ENCODE measurements at regions not wholly inside any gene's neighbourhood (a gene's known extent, or its start where the extent isn't known, plus 50 kb on each side); places are given as distances from the start of the nearest gene placed in this dataset.

DNA sequence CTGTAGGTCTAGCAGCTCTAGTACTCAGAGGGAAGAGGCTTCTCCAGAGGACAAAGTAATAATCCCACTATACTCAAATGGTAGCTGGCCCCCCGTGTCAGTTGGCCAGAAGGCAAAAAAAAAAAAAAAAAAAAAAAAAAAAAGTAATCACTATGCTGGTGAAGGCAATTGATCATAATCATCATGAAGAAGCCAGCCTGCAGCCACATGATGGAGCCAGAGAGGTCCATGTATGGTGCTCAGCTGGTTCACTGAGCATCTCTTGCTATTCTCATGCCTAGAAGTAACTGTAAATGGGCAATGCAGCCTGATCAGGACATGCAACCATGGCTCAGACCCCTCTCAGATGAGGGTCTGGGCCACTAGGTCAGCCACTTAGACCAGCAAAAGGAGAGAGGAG, 378.8 kb downstream of the MED13L start:
- Histone ChIP-seq H3K9me3 (peaks cover 4% of the 10 kb centered on the region), H3K4me1 (ENCODE audit: control insufficient read depth in 1 of 2, low read depth in 2 of 2) (no peaks in the 10 kb centered on the region), H3K27me3 (replicated peaks; ENCODE audit: insufficient read depth) (no peaks in the 10 kb centered on the region), H3K36me3 (no peaks in the 10 kb centered on the region), H3K27ac (no peak overlapping the region), H3K4me3 (no peak overlapping the region)
- TF ChIP-seq, protein P1, sequence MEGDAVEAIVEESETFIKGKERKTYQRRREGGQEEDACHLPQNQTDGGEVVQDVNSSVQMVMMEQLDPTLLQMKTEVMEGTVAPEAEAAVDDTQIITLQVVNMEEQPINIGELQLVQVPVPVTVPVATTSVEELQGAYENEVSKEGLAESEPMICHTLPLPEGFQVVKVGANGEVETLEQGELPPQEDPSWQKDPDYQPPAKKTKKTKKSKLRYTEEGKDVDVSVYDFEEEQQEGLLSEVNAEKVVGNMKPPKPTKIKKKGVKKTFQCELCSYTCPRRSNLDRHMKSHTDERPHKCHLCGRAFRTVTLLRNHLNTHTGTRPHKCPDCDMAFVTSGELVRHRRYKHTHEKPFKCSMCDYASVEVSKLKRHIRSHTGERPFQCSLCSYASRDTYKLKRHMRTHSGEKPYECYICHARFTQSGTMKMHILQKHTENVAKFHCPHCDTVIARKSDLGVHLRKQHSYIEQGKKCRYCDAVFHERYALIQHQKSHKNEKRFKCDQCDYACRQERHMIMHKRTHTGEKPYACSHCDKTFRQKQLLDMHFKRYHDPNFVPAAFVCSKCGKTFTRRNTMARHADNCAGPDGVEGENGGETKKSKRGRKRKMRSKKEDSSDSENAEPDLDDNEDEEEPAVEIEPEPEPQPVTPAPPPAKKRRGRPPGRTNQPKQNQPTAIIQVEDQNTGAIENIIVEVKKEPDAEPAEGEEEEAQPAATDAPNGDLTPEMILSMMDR (IDR thresholded peaks at IDR 0.05) = no peak
- ATAC-seq (ENCODE audit: insufficient number of reproducible peaks, low FRiP score, low read depth) (no peak), DNase-seq (ENCODE audit: low spot score) (no peak)

DNA sequence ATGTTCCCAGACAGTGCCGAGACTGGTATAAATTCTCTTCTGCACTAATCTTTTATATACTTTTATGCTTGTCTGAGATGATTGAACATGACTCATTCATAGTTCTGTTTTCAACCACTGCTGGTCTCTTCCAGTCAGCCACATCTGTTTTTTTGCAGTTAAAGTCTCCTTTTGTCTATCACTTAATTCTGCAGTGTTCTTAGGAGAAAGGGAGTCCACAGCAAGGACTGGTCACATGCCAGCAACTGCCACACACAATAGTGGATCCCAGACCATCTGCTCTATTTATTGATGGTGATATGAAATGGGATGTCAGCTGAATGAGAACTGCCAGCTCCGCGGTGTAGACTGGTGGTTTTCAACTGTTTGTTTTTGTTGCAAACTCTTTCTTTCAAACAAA, 379.8 kb downstream of the MED13L start:
- TF ChIP-seq, protein P1 (IDR thresholded peaks at IDR 0.05) = no peak
- Histone ChIP-seq H3K4me1 (ENCODE audit: control insufficient read depth in 1 of 2, low read depth in 2 of 2) (no peaks in the 10 kb centered on the region), H3K36me3 (no peaks in the 10 kb centered on the region), H3K27me3 (replicated peaks; ENCODE audit: insufficient read depth) (no peaks in the 10 kb centered on the region), H3K9me3 (no peaks in the 10 kb centered on the region), H3K4me3 (no peak overlapping the region), H3K27ac (no peak overlapping the region)
- DNase-seq (ENCODE audit: low spot score) = no peak
- ATAC-seq (ENCODE audit: insufficient number of reproducible peaks, low FRiP score, low read depth) = no peak

DNA sequence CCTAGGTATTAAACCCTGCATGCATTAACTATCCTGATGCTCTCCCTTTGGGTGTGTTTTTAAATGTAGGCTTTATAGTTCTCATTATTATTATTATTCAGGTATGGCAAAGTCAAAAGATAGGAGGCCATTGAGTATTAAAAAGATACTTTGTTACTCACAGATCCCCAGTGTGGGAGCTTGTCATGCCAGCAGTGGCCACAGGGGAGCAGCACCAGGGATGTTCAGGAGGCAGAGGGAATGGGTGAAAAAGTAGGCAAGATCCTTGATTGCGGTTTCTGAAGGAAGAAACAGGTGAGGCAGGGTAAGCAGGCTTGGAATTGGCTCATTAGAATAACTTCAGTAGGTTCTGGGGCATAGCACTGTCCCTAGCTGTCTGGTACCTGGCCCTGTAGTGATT, 382.2 kb downstream of the MED13L start:
- Histone ChIP-seq H3K36me3 (no peaks in the 10 kb centered on the region), H3K27me3 (replicated peaks; ENCODE audit: insufficient read depth) (no peaks in the 10 kb centered on the region), H3K4me3 (no peak overlapping the region), H3K9me3 (no peaks in the 10 kb centered on the region), H3K4me1 (ENCODE audit: control insufficient read depth in 1 of 2, low read depth in 2 of 2) (no peaks in the 10 kb centered on the region), H3K27ac (no peak overlapping the region)
- DNase-seq (ENCODE audit: low spot score) (no peak), ATAC-seq (ENCODE audit: insufficient number of reproducible peaks, low FRiP score, low read depth) (no peak)
- TF ChIP-seq, protein P1 (IDR thresholded peaks at IDR 0.05) = no peak

DNA sequence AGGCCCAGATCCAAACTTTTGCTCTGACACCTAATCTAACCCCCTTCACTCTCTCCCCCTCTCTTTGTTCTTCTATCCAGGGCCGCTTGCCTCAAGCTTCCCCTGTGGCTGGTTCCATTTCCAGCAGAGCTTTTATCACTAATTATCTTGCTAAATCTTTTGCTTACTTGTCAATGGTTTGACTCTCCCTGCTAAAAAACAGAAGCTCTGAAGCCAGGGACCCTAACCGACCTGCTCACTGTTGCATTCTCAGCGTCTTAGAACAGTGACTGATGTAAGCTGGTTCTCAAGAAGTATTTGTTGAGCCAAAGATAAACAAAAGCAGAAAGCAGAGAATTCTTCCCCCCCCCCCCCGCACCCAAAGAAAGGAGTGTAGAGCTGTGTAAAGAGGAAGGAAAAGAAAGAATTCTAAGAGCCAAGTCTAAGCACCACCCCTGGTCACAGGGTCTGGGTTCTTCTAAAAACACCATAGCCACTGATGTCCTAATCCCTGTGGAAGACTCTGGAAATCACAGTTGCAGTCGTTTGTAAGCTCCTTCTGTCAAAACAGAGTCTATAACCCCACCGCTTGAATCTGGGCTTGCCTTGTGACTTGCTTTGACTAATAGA, 385.8 kb downstream of the MED13L start:
- DNase-seq (ENCODE audit: low spot score) = no peak
- no peaks in the 10 kb centered on the region for H3K4me1 ChIP-seq (ENCODE audit: control insufficient read depth in 1 of 2, low read depth in 2 of 2)
- H3K27me3 ChIP-seq (replicated peaks; ENCODE audit: insufficient read depth) = no peaks in the 10 kb centered on the region
- TF ChIP-seq, protein P1 (IDR thresholded peaks at IDR 0.05) = no peak
- H3K9me3 ChIP-seq = no peaks in the 10 kb centered on the region
- H3K27ac ChIP-seq = no peak overlapping the region
- H3K4me3 ChIP-seq = no peak overlapping the region
- H3K36me3 ChIP-seq = no peaks in the 10 kb centered on the region
- no peak for ATAC-seq (ENCODE audit: insufficient number of reproducible peaks, low FRiP score, low read depth)

DNA sequence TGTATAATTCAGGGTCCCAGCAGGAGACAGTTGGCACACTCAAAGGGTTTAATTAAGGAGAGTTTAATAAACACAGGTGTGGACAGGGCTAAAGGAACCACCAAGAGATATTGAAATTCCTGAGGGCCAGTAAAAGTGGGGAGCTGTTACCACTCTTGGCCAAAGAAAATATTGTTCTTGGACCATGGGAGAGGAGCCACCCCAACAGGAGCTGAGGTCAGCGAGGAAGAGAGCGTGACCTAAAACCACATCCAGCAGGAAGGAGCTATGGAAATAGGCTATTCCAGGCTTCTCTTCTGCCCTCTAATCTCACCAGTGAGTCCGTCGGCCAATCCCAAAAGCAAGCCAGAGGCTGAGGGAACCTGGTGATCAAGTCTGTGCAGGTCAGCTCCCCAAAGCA, 390.8 kb downstream of the MED13L start:
- Histone ChIP-seq H3K4me1 (ENCODE audit: control insufficient read depth in 1 of 2, low read depth in 2 of 2) (no peaks in the 10 kb centered on the region), H3K27ac (no peak overlapping the region), H3K4me3 (no peak overlapping the region), H3K27me3 (replicated peaks; ENCODE audit: insufficient read depth) (no peaks in the 10 kb centered on the region), H3K9me3 (no peaks in the 10 kb centered on the region), H3K36me3 (no peaks in the 10 kb centered on the region)
- TF ChIP-seq, protein P1 (IDR thresholded peaks at IDR 0.05) = no peak
- no peak for ATAC-seq (ENCODE audit: insufficient number of reproducible peaks, low FRiP score, low read depth)
- DNase-seq (ENCODE audit: low spot score) = no peak

Measured in thoracic aorta (tissue), 2 donors.